ENCODE measurements at regions not wholly inside any gene's neighbourhood (a gene's known extent, or its start where the extent isn't known, plus 50 kb on each side); places are given as distances from the start of the nearest gene placed in this dataset.

DNA sequence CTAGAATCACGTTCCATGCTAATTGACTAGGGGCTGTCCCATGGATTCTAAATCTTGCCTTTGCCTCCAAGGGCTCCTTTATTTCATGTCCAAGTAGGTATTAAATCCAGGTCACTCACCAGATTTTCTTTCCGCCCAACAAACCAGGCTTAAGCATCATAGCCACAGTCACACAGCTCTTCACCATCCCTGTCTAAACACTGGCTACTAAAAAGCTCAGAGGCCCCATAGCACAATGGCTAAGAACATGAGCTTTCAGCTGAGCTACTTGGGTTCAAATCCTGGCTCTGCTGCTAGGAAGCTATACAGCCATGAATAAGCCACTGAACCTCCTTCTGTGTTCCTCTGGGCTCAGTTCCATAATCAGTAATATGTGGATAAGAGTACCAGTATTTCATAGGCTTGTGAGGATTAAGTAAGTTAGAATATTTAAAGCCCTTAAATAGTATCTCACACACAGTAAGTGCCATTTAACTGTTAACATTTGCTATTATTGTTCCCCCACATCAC lies 277.2 kb upstream of the GJB5 start:
- TF ChIP-seq, protein P1, sequence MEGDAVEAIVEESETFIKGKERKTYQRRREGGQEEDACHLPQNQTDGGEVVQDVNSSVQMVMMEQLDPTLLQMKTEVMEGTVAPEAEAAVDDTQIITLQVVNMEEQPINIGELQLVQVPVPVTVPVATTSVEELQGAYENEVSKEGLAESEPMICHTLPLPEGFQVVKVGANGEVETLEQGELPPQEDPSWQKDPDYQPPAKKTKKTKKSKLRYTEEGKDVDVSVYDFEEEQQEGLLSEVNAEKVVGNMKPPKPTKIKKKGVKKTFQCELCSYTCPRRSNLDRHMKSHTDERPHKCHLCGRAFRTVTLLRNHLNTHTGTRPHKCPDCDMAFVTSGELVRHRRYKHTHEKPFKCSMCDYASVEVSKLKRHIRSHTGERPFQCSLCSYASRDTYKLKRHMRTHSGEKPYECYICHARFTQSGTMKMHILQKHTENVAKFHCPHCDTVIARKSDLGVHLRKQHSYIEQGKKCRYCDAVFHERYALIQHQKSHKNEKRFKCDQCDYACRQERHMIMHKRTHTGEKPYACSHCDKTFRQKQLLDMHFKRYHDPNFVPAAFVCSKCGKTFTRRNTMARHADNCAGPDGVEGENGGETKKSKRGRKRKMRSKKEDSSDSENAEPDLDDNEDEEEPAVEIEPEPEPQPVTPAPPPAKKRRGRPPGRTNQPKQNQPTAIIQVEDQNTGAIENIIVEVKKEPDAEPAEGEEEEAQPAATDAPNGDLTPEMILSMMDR (conservative IDR thresholded peaks at IDR 0.05; ENCODE audit: low read depth, low read length) = no peak
- DNase-seq (ENCODE audit: low read depth) = no peak
- no peak overlapping the region for H3K4me3 ChIP-seq (ENCODE audit: low read depth, low read length)

DNA sequence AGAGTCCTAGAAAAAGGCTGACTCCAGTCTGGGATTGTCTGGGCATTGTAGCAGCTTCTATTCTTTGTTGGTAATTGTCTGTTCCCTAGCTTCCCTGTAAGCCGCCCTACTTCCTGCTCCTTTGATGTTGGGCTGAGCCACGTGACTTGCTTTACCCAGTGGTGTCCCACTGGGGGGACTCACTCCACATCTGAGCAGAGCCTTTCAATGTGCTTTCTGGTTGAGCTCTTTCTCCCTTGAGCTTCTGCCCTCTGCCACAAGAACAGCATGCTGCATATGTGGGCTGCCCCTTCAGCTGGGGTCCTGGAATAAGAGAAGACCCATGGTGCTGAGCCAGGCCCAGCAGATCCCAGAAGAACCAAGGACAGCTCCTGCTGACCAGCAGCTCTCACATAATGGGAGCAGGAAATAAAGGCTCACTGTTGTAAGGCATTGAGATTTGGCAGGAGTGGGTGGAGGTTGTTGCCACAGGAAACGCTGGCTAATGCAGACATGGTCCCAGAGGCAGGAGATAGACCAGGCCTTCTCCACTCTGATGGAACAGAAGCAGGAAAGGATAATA lies 276.3 kb upstream of the GJB5 start:
- DNase-seq (ENCODE audit: low read depth) = no peak
- TF ChIP-seq, protein P1 (conservative IDR thresholded peaks at IDR 0.05; ENCODE audit: low read depth, low read length) = no peak
- H3K4me3 ChIP-seq (ENCODE audit: low read depth, low read length) = no peak overlapping the region

DNA sequence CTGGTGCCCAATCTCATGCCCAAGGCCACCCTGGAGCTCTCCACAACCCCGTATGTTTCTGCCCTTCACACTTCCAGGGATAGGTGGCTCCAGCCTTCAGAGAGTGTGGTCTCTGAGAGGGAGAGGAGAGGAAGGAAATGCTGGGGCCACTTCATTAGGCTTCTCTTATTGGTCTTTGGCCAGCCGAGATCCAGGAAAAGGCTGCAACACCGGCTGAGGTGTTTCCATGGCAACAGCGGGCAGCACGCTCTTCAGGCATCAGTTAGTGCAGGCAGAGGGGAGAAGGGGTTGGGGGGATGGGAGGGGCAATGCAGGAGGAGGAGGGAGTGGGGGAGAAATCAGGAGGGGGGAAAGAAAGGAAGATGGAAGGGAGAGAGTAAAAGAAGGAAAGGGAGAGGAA lies 275.1 kb upstream of the GJB5 start:
- TF ChIP-seq, protein P1 (conservative IDR thresholded peaks at IDR 0.05; ENCODE audit: low read depth, low read length) = no peak
- DNase-seq (ENCODE audit: low read depth) = no peak
- no peak overlapping the region for H3K4me3 ChIP-seq (ENCODE audit: low read depth, low read length)

DNA sequence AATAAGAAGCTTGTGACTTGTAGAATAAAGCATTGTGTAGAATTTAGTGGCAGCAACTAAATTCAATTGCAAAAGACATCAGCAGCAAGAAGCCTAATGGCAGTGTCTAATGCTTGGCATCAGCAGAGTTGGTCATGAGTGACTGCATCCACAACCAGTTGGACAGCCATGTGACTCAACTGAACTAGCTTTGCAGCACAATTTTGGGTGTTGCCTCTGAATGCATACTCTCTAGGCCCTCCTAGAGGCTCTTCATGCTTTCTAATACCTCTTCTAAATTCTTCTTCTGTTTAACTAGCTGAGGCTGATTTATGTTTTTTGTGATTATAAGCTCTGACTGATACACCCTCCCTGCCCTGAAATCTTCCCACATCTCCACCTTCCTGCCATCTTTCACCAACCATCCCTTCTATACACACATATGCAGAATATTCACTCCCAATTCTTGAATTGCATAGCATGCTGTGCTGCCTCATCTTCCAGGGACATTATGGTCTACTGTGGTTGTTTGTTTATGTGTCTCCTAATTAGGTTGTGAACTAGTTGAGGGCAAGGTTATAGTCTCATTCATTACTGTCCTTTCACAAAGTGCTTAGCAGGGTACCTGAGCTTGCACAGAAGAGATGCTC lies 266.7 kb upstream of the GJB5 start:
- TF ChIP-seq, protein P1 (conservative IDR thresholded peaks at IDR 0.05; ENCODE audit: low read depth, low read length) = no peak
- DNase-seq (ENCODE audit: low read depth) = no peak
- H3K4me3 ChIP-seq (ENCODE audit: low read depth, low read length) = no peak overlapping the region

DNA sequence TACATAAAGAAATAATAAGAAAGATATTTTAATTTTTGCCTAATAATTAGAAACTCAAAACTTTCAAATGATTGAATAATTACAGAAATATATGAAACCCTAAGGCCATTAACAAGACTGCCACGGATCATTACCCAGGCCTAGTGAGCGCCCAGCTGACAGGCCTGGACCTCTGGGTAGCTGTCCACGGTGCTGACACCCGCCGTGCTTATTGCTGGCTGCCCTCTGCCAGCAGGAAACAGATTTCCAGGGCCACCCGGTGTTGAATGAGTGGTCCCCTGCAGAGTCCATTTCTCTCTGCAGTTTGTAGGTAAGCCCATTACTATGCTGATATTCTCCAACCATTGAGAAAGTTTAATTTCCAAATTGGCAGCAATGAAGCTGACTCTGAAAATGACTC lies 254.4 kb upstream of the GJB5 start:
- no peak for DNase-seq (ENCODE audit: low read depth)
- TF ChIP-seq, protein P1 (conservative IDR thresholded peaks at IDR 0.05; ENCODE audit: low read depth, low read length) = no peak

DNA sequence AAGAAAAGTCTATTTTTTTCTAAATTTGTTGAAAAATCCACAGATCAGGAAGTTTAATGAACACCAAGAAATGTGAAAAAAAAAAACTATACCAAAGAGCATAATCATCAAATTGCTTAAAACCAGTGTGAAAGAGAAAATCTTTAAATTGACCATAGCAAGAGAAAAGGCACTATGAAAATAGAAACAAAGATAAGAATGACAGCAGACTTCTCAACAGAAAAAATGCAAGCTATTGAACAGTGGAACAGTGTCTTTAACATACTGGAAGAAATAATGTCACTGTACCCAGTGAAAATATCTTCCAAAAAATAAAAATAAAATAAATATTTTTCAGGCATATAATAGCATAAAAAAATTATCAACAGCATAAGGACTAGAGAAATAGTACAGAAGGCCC lies 243.0 kb upstream of the GJB5 start:
- H3K4me3 ChIP-seq (ENCODE audit: low read depth, low read length) = no peak overlapping the region
- DNase-seq (ENCODE audit: low read depth) = no peak
- TF ChIP-seq, protein P1 (conservative IDR thresholded peaks at IDR 0.05; ENCODE audit: low read depth, low read length) = no peak

More for the DNA sequence above, 254.4 kb upstream of the GJB5 start:
- H3K4me3 ChIP-seq (ENCODE audit: low read depth, low read length) = no peak overlapping the region
